ENCODE measurements at regions not wholly inside any gene's neighbourhood (a gene's known extent, or its start where the extent isn't known, plus 50 kb on each side); places are given as distances from the start of the nearest gene placed in this dataset.
A peak's percentile ranks its signal among the peaks of the same experiment; 100 is the strongest.

DNA sequence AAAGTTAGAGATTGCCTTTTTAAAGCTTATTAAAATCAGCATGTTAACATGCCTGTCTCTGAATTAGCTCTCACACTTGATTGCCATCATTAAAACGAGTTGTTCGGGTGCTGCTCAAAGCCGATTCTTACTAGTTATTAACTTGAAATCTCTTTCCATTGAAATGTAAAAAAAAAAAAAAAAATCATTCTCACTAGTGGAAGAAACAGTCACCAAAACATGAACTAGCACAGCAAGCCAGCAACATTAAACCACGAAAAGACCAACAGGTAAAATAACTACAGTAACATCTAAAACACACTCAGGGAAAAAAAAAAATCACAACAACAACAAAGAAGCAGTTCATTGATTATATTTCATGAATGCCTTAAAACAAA is 264.5 kb downstream of the MEIS1 start:
- Histone ChIP-seq H3K79me2 (ENCODE audit: insufficient read depth, low read length) (no peaks in the 10 kb centered on the region), H4K8ac (replicated peaks; ENCODE audit: insufficient read length, low read depth, low read length) (no peak overlapping the region), H4K91ac (ENCODE audit: insufficient read length, low read depth, low read length) (no peak overlapping the region), H3K4me2 (ENCODE audit: insufficient read depth, insufficient read length, low read length) (no peak overlapping the region), H3K27me3 (ENCODE audit: insufficient read depth, low read length) (no peaks in the 10 kb centered on the region), H2BK5ac (ENCODE audit: insufficient read length, low read length) (no peak overlapping the region), H3K23ac (ENCODE audit: insufficient read length, low read depth, low read length) (no peak overlapping the region), H2AFZ (ENCODE audit: low read length) (no peak overlapping the region), H3K18ac (ENCODE audit: insufficient read length, low read depth, low read length) (no peak overlapping the region), H2AK5ac (ENCODE audit: insufficient read length, low read length) (no peak overlapping the region), H3K9me3 (ENCODE audit: control insufficient read depth, low read depth, low read length) (no peaks in the 10 kb centered on the region), H2BK12ac (ENCODE audit: insufficient read length, low read depth, low read length) (no peak overlapping the region), H2BK15ac (ENCODE audit: low read depth, low read length) (no peak overlapping the region), H3K4ac (ENCODE audit: low read depth, low read length) (no peak overlapping the region), H2BK120ac (ENCODE audit: low read depth, low read length, poor library complexity, severe bottlenecking) (no peak overlapping the region), H4K5ac (ENCODE audit: insufficient read length, low read depth, low read length) (no peak overlapping the region), H2BK20ac (ENCODE audit: low read depth, low read length, poor library complexity, severe bottlenecking) (no peak overlapping the region), H3K4me1 (ENCODE audit: insufficient read depth, low read length) (peaks cover 4% of the 10 kb centered on the region), H3K27ac (ENCODE audit: insufficient read length, low read depth, low read length) (no peak overlapping the region), H3T11ph (ENCODE audit: low read length) (no peak overlapping the region), H3K9ac (ENCODE audit: extremely low read depth, insufficient read length, low read length) (no peak overlapping the region), H3K56ac (ENCODE audit: insufficient read length, low read depth, low read length) (no peak overlapping the region), H3K23me2 (ENCODE audit: insufficient read length, low read depth, low read length, poor library complexity, severe bottlenecking) (no peaks in the 10 kb centered on the region), H3K14ac (ENCODE audit: insufficient read depth, low read length) (no peak overlapping the region), H3K79me1 (ENCODE audit: insufficient read depth, low read depth, low read length, poor library complexity, severe bottlenecking) (no peaks in the 10 kb centered on the region), H4K20me1 (ENCODE audit: control insufficient read depth, insufficient read depth, insufficient read length) (no peaks in the 10 kb centered on the region)
- Mint-ChIP-seq H3K9me3 (no peaks in the 10 kb centered on the region; a peak in 1 of 5 replicates), H3K36me3 (ENCODE audit: insufficient read depth in 1 of 3, low read depth in 3 of 3) (no peaks in the 10 kb centered on the region), H3K27me3 (ENCODE audit: low read depth) (no peaks in the 10 kb centered on the region), H3K4me3 (no peak overlapping the region), H3K4me1 (peaks cover 53 to 73% of the 10 kb centered on the region in 2 experiments), H3K27ac (peak overlapping the region in 1 of 3 experiments; percentile 85; a peak in 2 of 7 replicates)
- DNase-seq, result no peak
- TF ChIP-seq, protein P1, sequence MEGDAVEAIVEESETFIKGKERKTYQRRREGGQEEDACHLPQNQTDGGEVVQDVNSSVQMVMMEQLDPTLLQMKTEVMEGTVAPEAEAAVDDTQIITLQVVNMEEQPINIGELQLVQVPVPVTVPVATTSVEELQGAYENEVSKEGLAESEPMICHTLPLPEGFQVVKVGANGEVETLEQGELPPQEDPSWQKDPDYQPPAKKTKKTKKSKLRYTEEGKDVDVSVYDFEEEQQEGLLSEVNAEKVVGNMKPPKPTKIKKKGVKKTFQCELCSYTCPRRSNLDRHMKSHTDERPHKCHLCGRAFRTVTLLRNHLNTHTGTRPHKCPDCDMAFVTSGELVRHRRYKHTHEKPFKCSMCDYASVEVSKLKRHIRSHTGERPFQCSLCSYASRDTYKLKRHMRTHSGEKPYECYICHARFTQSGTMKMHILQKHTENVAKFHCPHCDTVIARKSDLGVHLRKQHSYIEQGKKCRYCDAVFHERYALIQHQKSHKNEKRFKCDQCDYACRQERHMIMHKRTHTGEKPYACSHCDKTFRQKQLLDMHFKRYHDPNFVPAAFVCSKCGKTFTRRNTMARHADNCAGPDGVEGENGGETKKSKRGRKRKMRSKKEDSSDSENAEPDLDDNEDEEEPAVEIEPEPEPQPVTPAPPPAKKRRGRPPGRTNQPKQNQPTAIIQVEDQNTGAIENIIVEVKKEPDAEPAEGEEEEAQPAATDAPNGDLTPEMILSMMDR (conservative IDR thresholded peaks at IDR 0.05), result no peak
- WGBS (ENCODE audit: extremely low coverage, insufficient read length, low lambda C conversion rate), result no CpG with 5 or more reads among the region's 4 CpGs

Data from H9 (cell line).